ENCODE measurements at regions not wholly inside any gene's neighbourhood (a gene's known extent, or its start where the extent isn't known, plus 50 kb on each side); places are given as distances from the start of the nearest gene placed in this dataset.

GRCh38 chr2:209259767-209260166 is 164.1 kb upstream of the MAP2 start:
- no peak for TF ChIP-seq POLR2AphosphoS5 (IDR thresholded peaks at IDR 0.05; ENCODE audit: low read depth, low read length)
- TF ChIP-seq FOXP2 (optimal IDR thresholded peaks at IDR 0.05; ENCODE audit: borderline replicate concordance, extremely low read depth, extremely low read length, insufficient read depth), result no peak
- TF ChIP-seq, protein P1, sequence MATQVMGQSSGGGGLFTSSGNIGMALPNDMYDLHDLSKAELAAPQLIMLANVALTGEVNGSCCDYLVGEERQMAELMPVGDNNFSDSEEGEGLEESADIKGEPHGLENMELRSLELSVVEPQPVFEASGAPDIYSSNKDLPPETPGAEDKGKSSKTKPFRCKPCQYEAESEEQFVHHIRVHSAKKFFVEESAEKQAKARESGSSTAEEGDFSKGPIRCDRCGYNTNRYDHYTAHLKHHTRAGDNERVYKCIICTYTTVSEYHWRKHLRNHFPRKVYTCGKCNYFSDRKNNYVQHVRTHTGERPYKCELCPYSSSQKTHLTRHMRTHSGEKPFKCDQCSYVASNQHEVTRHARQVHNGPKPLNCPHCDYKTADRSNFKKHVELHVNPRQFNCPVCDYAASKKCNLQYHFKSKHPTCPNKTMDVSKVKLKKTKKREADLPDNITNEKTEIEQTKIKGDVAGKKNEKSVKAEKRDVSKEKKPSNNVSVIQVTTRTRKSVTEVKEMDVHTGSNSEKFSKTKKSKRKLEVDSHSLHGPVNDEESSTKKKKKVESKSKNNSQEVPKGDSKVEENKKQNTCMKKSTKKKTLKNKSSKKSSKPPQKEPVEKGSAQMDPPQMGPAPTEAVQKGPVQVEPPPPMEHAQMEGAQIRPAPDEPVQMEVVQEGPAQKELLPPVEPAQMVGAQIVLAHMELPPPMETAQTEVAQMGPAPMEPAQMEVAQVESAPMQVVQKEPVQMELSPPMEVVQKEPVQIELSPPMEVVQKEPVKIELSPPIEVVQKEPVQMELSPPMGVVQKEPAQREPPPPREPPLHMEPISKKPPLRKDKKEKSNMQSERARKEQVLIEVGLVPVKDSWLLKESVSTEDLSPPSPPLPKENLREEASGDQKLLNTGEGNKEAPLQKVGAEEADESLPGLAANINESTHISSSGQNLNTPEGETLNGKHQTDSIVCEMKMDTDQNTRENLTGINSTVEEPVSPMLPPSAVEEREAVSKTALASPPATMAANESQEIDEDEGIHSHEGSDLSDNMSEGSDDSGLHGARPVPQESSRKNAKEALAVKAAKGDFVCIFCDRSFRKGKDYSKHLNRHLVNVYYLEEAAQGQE (IDR thresholded peaks at IDR 0.05; ENCODE audit: insufficient read depth in 1 of 2, low read depth in 2 of 2, low read length in 2 of 2), result no peak
- TF ChIP-seq SIN3A (IDR thresholded peaks at IDR 0.05; ENCODE audit: borderline replicate concordance, insufficient read depth, low read length), result no peak

Measured in PFSK-1 (cell line).